Left lobe of liver (tissue), 2 donors: ENCODE measurements at regions not wholly inside any gene's neighbourhood (a gene's known extent, or its start where the extent isn't known, plus 50 kb on each side); places are given as distances from the start of the nearest gene placed in this dataset.

ENCODE experiments used
- ATAC-seq: fragments of 200-7000 bp; cut with Tn5 transposase; one replicate; pipeline ENCODE4 v1.9.1; 2020; ENCODE audit warnings: mild to moderate bottlenecking, moderate library complexity
- DNase-seq: peaks from one replicate; pipeline ENCODE4 v3.0.0-alpha.2; 2020; ENCODE audit warnings: low spot score
- donor health status: DM: no; HTN: no; CAD: no; lungs with moderate emphysema.
- donor health status: DM: no; HTN: yes; CAD: no.

DNA sequence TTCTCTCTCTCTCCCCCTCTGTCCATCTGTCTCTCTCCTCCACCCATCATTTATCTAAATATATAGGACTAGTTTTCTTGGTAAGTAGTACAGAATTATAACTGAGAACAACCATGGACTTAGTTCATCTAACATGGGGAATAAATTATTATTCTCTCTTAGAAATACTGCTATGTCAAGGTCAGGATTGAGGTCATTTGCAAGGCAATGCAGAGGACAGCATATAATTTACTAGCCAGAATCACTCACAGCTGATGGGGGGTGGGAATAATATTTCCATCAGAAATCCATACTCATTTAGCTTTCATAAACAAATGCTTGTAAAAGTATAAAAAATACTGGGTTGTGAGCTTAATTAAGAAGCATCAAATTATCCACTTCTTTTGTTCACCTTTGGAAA is 553.9 kb upstream of the POU3F2 start:
- ATAC-seq: no peak

DNA sequence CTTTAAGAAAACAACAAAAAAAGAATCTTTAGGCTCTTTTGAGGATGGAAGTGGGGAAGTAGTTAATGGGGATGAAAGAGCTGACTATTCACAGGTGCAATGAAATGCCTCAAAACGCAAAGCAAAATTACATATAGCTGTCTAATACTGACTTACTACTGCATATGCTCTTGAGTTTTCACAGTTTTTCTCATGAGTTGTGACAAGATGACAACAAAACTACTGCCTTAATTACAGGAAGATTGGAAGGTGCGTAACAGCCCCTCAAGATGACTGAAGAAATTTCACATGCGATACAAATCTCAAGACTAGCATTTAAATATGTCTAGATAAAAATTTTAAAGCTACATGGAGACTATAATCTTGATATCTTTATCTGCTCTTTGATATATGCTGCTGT is 547.8 kb upstream of the POU3F2 start:
- DNase-seq: no peak

More for the DNA sequence above, 553.9 kb upstream of the POU3F2 start:
- no peak for DNase-seq

DNA sequence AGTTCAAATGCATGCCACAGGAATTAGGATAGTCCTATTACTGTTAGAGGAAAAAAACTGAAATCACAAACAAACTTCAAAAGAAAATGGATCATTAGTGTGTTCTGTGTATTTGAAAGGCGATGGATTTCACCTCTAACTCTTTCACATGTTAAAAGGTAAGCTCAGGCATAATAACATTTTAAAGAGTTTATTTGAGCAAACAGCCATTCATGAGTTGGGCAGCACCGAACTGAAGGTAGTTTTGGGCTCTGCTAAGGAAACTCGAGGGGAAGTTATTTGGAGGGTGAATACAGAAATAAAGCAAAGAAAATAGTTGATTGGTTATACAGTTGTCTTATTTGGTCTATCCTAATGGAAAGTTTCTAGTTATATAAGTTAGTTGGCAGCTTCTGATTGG is 546.5 kb upstream of the POU3F2 start:
- ATAC-seq (no peak), DNase-seq (no peak)

More for the DNA sequence above, 547.8 kb upstream of the POU3F2 start:
- ATAC-seq: no peak

DNA sequence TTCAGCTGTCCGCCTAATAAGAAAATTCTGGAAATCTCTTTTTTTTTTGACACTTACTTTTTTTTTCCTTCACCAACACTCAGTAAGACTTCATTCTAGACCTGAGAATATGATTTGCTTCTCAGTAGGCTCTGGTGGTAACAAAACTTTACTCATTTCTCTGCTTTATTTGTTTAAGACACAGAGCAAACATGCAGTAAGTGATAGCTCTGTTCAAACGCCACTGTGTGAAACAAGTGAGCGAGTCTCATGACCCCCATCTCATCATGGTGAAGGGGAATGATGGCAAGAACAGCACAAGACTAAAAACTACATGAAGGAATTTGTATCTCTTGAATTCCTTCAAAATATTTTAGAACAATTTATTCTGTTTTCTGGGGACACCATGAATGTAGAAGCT is 541.6 kb upstream of the POU3F2 start:
- ATAC-seq (no peak), DNase-seq (no peak)

DNA sequence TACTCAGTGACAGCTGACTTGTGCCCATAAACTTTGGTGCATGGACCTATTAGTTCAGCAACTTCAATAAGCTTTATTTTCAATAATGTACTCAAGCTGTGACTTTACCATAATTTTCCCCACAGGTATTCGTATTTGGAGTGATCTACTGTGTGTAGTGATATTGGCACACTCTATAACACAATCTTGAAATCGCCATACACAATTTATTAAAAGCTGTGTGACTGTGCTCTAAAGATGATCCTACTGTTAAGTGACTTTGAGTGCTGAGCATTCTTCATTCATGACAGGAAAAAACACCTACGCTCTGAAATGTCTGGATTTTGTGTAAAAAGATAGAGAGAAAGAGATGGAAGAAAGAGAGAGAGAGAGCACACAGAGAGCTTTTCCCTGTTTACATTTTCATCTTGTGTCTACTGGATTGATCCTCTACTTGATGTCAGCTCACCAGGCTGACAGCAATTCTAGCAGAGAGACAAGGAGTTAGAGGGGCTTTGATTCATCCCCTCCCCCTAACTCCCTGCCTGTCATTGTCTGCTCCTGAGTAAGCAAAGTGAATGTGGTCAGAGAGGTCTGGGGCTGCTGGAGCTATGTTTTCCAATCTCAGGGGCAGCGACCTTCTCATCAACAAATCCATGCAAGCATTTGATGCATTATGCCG is 538.7 kb upstream of the POU3F2 start:
- no peak for DNase-seq
- no peak for ATAC-seq

DNA sequence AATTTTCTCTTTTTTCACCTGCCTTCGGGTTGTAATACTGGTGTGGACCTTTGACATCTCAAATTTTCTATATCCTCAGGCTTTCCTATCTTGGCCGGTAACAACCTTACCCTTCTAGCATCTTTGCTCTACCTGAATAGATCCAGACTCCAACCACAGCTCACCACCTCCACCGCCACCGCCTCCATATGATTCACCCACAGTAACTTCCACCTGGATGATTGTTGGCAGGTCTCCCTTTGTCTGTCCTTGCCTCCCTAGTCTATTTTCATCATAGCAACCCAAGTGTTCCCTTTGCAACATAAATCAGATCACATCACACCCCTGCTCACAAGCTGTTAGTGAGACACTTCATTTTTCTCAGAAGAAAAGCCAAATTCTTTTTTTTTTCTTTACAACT is 525.8 kb upstream of the POU3F2 start:
- no peak for DNase-seq
- no peak for ATAC-seq

DNA sequence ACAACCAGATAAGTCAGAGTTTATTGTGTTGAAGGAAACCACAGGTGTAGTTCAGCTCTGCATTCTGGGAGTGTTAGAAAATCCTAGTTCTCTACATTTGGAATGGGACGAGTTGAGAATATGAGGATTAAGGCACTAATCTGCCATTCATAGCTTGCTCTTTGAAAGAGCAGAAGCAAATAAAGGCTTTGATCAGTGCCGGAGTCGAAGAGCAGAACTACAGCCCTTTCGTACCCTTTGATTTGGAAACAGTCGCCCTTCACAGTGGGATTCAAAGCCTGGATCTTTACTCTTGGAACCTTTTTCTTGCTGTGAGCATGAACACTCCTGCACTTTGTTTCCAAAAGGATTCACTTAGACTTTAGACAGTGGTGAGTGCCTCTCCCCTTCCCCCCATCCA is 523.9 kb upstream of the POU3F2 start:
- ATAC-seq (no peak), DNase-seq (no peak)

DNA sequence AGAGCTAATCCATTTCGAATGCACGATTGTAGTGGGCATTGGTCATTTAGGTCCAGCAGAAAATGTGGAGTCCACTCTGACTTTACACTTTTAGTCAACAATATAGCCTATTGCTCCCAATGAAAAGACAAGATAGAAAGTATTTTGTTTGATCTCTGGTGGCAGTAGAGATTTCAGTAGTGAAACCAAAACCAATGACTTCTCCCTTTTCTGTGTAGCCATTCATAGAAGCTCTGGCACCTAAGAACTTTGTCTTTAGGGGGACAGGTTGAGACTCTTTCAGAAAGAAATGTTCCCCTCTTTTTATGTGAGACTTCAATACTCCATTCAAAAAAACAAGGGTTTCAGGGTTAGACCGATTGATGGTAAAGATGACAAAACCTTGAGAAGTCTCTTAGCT is 510.8 kb upstream of the POU3F2 start:
- DNase-seq: no peak
- no peak for ATAC-seq

DNA sequence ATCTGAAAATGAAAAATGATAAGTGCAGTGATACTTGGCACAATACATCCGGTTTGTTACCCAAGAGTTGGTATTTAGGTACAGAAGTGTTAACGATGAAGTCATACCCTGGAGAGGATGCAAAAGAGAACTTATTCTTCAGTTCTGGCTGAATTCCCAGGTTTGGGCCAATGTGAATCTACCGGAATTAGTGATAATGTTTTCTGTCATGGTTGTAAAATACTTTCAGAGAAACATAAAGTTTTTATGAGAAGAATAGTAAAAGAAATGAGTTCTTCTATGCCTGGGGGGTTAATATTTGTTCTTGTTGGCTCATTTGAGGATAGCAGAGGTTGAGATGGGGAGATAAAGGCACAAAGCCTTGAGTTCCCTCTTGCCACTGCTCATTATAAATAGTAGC is 509.9 kb upstream of the POU3F2 start:
- no peak for ATAC-seq
- DNase-seq: no peak

DNA sequence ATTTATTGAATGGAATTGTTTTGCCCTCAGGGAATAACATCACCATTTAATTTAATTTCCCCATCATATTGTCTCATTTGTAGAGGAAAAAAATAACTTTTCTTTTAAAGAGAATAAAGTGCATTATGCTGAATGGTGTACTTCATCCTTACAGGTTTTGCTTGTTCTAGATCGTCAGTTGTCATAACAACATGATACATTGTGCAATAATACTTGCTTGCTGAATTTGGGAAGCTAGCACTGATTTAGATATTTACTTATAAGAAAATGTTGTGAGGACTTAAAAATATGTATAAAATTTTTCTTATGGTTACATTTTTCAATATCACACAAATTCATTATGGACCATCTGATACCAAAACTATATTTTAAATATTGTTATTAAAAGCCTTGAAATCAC is 509.0 kb upstream of the POU3F2 start:
- no peak for DNase-seq
- ATAC-seq: no peak

DNA sequence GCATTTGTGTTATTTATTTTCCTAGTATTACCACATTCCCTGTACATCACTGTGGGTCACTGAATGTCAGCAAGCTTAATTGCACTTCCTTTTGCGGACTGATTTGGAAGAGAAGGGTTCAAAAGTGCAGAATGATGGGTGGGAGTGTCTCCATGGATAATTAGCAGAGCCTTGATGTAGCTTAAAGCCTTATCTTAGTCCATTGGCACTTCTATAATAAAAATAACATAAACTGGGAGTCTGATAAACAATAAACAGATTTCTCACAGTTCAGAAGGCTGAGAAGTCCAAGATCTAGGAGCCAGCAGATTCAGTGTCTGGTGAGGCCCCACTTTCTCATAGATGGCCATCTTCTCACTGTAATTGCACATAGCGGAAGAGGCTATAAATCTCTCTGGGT is 501.1 kb upstream of the POU3F2 start:
- DNase-seq: no peak
- no peak for ATAC-seq

DNA sequence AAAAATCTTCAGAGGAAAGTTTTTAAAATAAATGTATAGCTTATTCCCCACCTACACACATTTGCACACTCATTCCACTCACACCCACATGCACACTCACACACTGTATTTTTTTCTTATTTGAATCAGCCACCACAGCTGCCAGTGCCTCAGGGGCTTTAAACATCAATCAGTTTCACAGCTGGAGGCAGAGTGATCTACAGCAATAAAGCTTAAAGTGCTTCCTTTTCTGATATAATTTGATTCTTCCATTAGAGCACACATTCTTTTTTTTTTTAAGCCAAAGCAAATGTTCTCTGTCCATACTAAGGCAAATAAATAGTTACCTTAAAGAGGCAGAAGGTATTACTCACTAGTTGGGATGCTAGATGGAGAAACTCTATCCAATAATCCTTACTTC is 498.8 kb upstream of the POU3F2 start:
- DNase-seq: no peak
- ATAC-seq: no peak

DNA sequence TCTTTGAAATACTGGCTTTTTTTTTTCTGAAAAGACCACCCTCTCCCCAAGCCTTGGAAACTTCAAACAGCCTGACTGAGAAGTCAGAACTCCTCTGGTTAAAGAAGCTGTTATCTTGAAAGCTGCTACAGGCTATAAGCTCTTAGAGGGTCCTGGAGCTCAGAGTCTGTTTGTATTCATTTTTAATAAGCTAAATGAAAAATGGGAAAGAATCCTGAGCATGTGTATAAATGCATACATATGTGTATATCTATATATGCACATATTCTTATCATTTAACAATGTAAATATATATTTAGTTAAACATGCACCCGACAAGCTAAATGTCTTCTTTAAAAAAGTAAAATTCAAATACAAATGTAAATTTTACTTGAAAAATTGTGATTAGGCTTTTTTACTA is 494.9 kb upstream of the POU3F2 start:
- ATAC-seq: no peak
- DNase-seq: no peak

DNA sequence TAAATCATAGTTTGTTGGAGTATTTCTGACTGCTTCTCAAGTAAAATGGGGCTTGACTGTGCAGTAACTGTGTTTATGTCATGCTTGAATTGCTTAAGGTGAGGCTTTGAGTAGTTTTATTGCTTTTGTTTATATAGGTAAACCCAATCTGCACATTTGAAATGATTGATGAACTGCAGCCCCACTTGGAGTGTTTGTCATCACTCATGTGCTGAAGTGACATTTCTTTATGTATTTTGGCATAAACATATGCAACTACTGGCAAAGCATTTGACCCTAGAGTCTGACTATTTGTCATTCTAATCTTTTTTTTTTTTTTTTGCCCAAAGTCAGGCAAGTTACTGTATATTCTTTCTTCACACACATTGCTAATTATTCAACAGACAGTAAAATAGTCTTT is 491.4 kb upstream of the POU3F2 start:
- no peak for DNase-seq

DNA sequence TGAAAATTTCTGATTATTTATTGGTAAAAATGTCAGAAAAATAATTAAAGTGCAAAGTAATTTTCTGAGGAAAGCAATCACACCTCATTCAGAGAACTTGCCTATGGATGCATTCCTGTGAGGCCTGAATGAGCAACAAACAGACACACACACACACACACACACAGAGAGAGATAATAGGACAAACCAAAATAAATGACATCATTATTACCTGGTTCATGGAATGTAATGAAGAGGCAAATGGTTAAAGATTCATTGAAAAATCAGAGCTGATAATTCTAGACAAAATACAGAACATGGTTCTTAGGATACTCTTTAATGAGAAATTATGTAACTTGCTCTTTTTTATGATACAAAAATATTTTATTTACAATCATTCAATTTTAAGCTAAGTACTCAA is 490.6 kb upstream of the POU3F2 start:
- DNase-seq (no peak), ATAC-seq (no peak)

More for the DNA sequence above, 491.4 kb upstream of the POU3F2 start:
- ATAC-seq: no peak

DNA sequence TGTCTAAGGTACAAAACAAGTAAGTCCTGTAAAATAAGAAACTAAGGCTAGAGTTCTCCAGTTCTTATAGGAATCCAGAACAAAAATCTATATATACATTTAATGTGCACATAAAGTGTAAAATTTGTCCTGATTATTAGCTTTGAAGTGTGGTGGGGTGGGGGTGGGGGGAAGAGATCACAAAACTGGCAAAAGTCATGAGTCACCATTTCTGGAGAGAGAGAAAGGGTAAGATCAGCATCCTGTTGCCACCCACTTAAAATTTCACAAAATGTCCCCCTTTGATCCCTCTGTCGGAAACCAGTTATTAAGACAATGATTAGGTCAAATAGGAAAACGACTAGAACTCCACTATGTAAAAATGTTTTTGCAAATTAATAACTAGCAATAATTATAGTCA is 482.0 kb upstream of the POU3F2 start:
- DNase-seq: no peak
- ATAC-seq: no peak

DNA sequence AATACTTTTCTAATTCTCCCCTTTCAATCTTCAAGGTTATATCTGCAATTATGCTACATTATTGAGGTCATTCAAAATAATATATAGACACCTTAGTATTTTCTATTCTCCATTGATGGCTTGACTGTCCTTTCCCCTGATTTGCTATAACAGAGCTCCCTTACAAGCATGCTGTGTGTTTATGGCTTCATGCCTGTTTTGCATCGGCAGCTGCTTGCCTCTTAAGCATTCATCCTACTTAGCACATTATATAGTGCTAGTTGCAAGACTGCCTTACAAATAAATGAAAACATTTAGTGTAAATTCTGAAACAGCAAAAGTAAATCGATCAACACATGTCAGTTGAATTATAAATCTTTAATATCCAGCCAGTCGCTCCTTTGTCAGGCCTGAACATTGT is 476.2 kb upstream of the POU3F2 start:
- no peak for DNase-seq
- no peak for ATAC-seq

DNA sequence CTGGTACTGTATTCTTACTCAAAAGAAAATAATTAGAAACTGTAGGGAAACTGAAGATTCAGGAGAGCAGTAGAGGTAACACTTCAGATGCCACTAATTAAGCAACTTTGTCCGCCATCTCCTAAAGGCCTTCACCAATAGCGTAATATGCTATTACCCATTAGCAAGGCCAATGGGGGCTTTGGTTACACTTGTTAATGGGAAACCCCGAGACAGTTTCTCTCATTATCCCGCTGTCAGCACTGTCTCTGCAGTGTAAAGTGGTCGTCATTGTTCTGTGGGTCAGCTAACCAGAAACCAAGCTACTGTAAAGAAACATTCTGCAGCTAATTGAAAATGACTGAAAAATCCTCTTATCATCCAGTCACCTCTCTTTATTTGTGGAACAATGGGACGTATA is 468.0 kb upstream of the POU3F2 start:
- ATAC-seq (no peak), DNase-seq (no peak)

DNA sequence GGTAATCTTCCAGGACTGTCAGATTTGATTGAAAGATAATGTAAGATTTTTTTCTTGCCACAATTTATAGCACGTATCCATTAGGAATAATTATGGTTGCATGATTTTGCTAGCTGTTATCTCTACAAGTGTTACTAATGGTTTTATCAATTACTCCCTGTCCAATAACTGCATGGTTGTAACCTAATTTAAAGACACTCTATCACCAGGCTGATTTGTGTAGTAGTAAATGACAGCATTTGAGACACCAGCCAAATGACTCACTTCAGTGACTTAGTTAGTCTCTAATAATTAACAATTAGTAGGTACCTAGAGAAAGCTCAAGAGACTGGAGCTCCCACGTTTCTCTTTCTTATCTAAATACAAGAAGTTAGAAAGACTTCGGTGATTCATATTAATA is 453.8 kb upstream of the POU3F2 start:
- ATAC-seq: no peak
- no peak for DNase-seq

DNA sequence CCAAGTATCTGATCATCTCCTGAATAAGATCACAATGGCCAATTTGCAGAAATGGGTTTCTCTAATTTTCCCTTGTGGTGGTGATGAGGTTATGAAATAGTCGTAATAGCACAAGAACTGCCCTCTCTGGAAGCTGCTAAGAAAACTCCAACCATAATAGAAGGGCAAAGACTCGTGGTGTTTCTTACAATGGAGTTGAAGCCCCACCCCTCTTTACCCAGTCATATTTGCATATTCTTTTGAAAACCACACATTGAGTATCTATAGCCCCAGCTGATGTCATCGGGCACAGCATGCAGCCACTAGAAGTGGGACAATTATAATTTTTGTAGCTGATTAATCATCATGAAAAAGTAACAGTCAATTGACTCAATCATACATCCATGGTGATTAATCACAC is 452.1 kb upstream of the POU3F2 start:
- ATAC-seq (no peak), DNase-seq (no peak)

DNA sequence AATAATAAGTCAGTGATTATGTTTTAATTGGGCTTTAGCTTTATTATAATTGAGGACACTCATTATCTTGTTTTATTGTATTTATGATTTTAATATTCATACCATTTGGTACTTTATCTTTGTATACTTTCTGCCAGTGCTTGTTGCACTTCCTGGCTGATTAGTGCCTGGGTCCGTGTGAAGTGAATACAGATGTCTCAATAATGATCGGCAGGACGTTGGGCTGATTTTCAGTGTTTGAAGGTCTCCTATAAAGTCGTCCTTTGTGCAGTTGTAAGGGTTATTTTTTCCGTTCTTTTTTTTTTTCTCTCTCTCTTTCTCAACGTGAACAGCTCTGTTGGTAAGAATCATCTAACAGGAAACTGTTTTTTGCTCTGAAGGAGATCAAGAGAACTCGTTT is 450.0 kb upstream of the POU3F2 start:
- DNase-seq: no peak
- ATAC-seq: no peak

DNA sequence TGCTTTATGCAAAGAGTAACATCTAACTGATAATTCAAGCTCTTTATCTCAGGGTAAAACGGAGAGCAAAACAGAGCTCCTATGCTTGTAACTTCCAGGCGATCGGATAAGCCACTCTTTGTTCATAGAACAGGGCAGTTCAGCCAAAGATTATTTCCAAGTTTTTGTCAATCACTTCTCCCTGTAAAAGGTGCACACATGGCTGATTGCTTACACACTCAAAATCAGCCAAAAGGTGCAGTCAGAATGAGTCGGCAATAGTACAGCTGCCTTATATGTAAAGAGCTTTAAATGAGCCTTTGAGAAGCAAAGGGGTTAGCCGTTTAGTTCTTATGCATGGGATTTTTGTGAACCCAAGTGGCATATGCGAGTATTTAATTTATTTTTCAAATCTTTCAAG is 449.6 kb upstream of the POU3F2 start:
- ATAC-seq: no peak

DNA sequence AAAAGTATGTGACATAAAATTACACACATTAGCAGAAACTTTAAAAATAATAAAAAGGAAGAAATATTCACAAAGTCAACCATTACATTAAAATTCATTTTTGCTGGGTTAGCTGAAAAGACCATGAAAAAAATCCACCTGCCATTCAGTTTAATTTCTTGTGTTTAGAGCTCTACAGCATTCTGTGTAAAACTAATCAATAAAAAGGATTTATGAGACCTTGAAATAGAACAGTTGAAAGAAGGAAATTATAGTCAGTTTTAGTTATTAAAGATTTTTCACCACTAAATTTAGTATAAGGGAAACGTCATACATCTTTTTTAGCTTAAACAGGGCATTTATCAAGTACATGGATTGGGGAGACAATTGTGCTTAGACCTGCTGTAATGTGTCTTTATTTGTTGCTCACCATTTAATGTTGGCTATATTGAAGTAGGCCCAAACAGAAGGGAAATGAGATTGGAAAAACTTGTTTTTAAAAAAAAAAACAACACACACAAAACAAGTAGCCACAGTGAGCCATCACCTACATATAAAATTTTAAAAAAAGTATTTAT is 438.7 kb upstream of the POU3F2 start:
- DNase-seq (no peak), ATAC-seq (no peak)

More for the DNA sequence above, 449.6 kb upstream of the POU3F2 start:
- DNase-seq: no peak
